RWPE2 (cell line): ENCODE measurements at regions not wholly inside any gene's neighbourhood (a gene's known extent, or its start where the extent isn't known, plus 50 kb on each side); places are given as distances from the start of the nearest gene placed in this dataset.
"Not testable (repeated sequence)": the region's sequence is repeated elsewhere in the genome, so short reads cannot be mapped to it uniquely, and the experiment has no call there.

ENCODE experiments used
- ATAC-seq: fragments of 200-7000 bp; cut with Tn5 transposase; 3 replicates; pipeline ENCODE4 v1.9.1; 2021; ENCODE audit warnings: low read depth
- DNase-seq: peaks from one replicate; pipeline ENCODE4 v3.0.0-alpha.2; 2020; ENCODE audit warnings: low spot score
- H3K27ac ChIP-seq: fragments of 450-650 bp; 2 replicates; pipeline ENCODE4 v1.5.1; 2017; ENCODE audit warnings: mild to moderate bottlenecking; ENCODE audit not compliant: poor library complexity, severe bottlenecking
- H3K27me3 ChIP-seq: fragments of 250-450 bp; sonication (Bioruptor Pico); 2 replicates; pipeline ENCODE4 v1.5.1; 2021; ENCODE audit warnings: mild to moderate bottlenecking, moderate library complexity; ENCODE audit not compliant: insufficient read depth, poor library complexity, severe bottlenecking
- H3K36me3 ChIP-seq: fragments of 250-450 bp; sonication (Bioruptor Pico); 2 replicates; pipeline ENCODE4 v1.5.1; 2020; ENCODE audit warnings: low read depth, mild to moderate bottlenecking, moderate library complexity
- H3K4me1 ChIP-seq: fragments of 250-450 bp; sonication (Bioruptor Pico); 2 replicates; pipeline ENCODE4 v1.5.1; 2021; ENCODE audit warnings: mild to moderate bottlenecking, moderate library complexity; ENCODE audit not compliant: insufficient read depth, poor library complexity, severe bottlenecking
- H3K4me3 ChIP-seq: fragments of 250-450 bp; sonication (Bioruptor Pico); 2 replicates; pipeline ENCODE4 v1.5.1; 2021; ENCODE audit warnings: mild to moderate bottlenecking, moderate library complexity; ENCODE audit not compliant: severe bottlenecking
- H3K9me3 ChIP-seq: fragments of 250-450 bp; sonication (Bioruptor Pico); 2 replicates; pipeline ENCODE4 v1.5.1; 2021; ENCODE audit warnings: mild to moderate bottlenecking, moderate library complexity; ENCODE audit not compliant: severe bottlenecking
- CTCF ChIP-seq: fragments of 450-650 bp; IDR thresholded peaks from one replicate; pipeline ENCODE4 v1.5.1; 2017; ENCODE audit warnings: mild to moderate bottlenecking, moderate library complexity; ENCODE audit not compliant: poor library complexity, severe bottlenecking

- H3K36me3 ChIP-seq = no peaks in the 10 kb centered on the region
- no peak for ATAC-seq
- H3K27me3 ChIP-seq = no peaks in the 10 kb centered on the region
- no peak overlapping the region for H3K27ac ChIP-seq
- no peak overlapping the region for H3K4me3 ChIP-seq
- DNase-seq = no peak
- TF ChIP-seq CTCF = no peak
- no peaks in the 10 kb centered on the region for H3K9me3 ChIP-seq
- H3K4me1 ChIP-seq = no peaks in the 10 kb centered on the region
Observed at GRCh38 chrX:13188731-13189309, 131.0 kb downstream of the ATXN3L start.

GRCh38 chrX:13186643-13187042, 133.2 kb downstream of the ATXN3L start:
- H3K4me1 ChIP-seq, H3K36me3 ChIP-seq, DNase-seq, ATAC-seq, H3K4me3 ChIP-seq, H3K27me3 ChIP-seq, H3K9me3 ChIP-seq, H3K27ac ChIP-seq: not testable (repeated sequence)

GRCh38 chrX:13180807-13181206, 136.4 kb upstream of the FAM9C start:
- TF ChIP-seq CTCF = no peak
- ATAC-seq (peak; percentile 52; the same call in 1 of the 3 replicates), DNase-seq (no peak)
- Histone ChIP-seq H3K27me3 (no peaks in the 10 kb centered on the region), H3K36me3 (no peaks in the 10 kb centered on the region), H3K4me3 (no peak overlapping the region), H3K9me3 (no peaks in the 10 kb centered on the region), H3K4me1 (no peaks in the 10 kb centered on the region), H3K27ac (no peak overlapping the region)

GRCh38 chrX:13179586-13179985, 135.2 kb upstream of the FAM9C start:
- no peaks in the 10 kb centered on the region for H3K36me3 ChIP-seq
- no peak for DNase-seq
- no peak for ATAC-seq
- no peaks in the 10 kb centered on the region for H3K9me3 ChIP-seq
- H3K4me1 ChIP-seq = no peaks in the 10 kb centered on the region
- no peaks in the 10 kb centered on the region for H3K27me3 ChIP-seq
- no peak overlapping the region for H3K27ac ChIP-seq
- no peak for TF ChIP-seq CTCF
- no peak overlapping the region for H3K4me3 ChIP-seq

- Histone ChIP-seq H3K36me3 (no peaks in the 10 kb centered on the region), H3K27me3 (no peaks in the 10 kb centered on the region), H3K4me3 (no peak overlapping the region), H3K9me3 (no peaks in the 10 kb centered on the region), H3K27ac (no peak overlapping the region), H3K4me1 (no peaks in the 10 kb centered on the region)
- no peak for DNase-seq
- no peak for TF ChIP-seq CTCF
- no peak for ATAC-seq
Observed at GRCh38 chrX:13179100-13179499, 134.7 kb upstream of the FAM9C start.
